Right hindlimb (tissue), 1 donor: ENCODE measurements at regions not wholly inside any gene's neighbourhood (a gene's known extent, or its start where the extent isn't known, plus 50 kb on each side); places are given as distances from the start of the nearest gene placed in this dataset.
"Not testable (repeated sequence)": the region's sequence is repeated elsewhere in the genome, so short reads cannot be mapped to it uniquely, and the experiment has no call there.

Experiments
- DNase-seq: peaks from one replicate; pipeline ENCODE4 v3.0.0-alpha.2; 2018

DNA sequence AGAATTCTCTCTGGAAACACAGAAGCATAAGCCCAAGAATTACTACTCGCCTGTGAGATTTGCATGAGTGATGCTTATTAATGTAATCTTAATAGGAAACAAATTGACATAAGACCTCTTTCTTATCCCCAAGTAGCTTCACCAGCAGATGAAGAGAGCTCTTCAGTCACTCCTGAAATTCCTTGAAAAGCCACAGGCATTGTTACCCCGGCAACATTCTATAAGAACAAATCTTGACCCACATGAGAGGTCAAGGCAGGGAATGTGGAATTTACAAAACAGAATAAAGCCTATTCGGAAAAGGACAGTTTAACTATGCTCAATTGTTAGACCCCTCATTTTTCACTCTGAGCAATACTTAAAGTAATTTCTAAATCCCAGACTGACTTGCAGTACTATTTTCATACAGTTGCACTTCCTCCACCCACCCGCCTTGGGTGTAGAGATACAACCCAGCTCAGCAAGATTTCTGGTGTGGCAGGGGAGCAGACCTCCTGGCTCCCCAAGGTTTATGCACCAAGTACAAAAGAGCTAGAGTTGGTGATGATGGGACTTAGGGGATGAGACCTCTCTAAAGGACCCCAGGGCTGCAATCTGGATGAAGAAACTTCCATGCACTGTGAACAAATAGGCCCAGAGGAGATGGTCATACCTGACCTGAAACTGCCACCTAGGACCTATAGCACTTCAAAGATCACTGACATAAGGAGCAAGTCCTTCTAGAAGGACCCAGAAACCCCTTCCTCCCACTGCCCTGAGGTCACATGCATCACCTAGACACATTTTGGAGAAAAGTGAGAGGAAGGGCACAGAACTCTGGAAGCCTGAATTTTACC is 242.1 kb downstream of the ZNF608 start:
- no peak for DNase-seq

DNA sequence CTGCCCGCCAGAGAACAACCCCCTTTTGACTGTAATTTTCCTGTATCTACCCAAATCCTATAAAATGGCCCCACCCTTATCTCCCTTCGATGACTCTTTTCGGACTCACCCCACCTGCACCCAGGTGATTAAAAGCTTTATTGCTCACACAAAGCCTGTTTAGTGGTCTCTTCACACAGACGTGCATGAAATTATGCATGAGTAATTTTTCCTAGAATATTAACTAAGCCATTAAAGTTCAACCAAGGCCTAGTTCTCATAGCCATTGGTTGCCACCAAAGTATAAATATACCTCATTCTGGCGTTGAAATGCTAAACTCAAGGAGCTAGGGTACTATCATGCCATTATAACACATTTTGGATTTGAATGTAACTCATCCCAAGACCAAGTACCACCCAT is 243.9 kb downstream of the ZNF608 start:
- no peak for DNase-seq

DNA sequence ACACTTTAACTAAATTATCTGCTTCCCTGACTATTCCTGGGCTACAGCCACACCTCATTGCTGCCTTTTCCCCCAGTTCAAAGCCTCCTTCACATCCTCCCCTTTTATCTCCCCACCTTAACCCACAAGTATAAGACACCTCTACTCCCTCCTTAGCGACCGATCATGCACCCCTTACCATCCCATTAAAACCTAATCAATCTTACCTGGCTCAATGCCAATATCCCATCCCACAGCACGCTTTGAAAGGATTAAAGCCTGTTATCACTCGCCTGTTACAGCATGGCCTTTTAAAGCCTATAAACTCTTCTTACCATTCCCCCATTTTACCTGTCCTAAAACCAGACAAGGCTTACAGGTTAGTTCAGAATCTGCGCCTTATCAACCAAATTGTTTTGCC is 246.6 kb downstream of the ZNF608 start:
- not testable (repeated sequence) for DNase-seq

DNA sequence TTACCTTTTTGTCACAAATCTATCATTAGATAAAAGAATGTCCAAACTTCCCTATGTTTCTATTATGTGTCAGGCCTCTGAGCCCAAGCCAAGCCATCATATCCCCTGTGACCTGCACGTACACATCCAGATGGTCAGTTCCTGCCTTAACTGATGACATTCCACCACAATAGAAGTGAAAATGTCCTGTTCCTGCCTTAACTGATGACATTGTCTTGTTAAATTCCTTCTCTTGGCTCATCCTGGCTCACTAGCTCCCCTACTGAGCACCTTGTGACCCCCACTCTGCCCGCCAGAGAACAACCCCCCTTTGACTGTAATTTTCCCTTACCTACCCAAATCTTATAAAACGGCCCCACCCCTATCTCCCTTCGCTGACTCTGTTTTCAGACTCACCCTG is 249.5 kb downstream of the ZNF608 start:
- DNase-seq: not testable (repeated sequence)

DNA sequence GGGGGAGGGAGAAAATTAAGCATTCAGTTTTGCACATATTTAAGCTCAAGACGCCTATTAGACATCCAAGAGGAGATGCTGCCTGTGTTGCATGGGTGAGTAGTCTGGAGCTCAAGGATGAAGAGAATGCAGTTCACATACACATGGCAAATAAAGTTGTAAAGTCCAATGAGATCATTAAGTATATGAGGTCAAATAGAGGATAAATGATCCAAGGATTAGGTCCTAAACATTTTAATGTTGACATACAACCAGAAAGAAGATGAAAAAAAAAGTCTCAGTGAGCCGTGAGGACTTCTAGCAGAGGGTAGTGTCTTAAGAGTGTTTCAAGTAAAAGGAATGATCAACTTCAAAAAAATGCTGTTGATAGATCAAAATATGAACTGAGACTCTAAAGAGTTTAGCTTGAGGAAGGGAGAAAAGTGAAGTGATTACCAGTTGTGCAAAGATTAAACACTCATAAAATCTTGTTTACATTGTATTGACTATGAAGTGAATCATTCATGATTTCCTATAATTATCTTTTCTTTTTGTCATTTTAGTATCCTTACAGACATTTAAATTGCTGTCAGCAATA is 251.8 kb downstream of the ZNF608 start:
- no peak for DNase-seq

DNA sequence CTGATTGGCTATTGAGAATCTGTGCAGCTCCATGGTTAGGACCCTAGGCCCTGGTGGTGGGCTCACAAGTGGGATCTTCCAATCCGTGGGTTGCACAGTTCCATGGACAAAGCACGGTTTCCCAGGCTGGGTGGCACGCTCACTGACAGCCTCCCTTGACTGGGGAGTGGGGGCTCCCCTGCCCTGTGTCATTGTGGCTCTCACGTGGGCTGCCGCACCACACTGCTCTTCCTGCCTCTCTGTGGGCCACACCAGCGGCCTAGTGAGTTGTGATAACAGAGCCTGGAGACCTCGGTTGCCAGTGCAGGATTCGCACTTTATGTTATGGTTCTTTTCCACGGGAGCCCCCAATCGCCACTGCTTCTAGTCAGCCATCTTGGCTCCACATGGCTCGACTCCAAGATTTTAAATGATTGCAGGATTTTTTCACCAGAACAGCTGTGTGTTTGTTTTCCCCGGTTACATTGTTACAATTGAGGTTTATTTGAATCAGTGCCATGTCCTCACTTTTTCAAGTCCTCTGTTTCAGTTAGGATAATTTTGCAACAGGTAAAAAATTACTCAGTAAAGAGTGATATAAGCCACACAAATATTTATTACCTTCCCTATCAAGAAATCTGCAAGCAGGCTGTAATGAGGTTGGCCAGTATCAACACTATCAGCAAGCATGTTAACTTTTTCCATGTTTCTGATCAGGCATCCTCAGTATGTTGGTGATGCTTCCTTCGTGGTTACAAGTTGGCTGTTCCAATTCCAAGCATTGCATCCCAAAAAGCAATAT is 253.8 kb downstream of the ZNF608 start:
- DNase-seq: no peak

DNA sequence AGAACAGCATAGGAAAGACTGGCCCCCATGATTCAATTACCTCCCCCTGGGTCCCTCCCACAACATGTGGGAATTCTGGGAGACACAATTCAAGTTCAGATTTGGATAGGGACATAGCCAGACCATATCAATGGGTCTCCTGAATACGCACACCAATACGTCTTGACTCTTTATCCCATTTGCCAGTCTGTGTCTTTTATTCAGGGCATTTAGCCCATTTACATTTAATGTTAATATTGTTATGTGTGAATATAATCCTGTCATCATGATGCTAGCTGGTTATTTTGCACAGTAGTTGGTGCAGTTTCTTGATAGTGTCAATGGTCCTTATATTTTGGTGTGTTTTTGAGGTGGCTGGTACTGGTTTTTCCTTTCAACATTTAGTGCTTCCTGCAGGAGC is 256.1 kb downstream of the ZNF608 start:
- DNase-seq: not testable (repeated sequence)

DNA sequence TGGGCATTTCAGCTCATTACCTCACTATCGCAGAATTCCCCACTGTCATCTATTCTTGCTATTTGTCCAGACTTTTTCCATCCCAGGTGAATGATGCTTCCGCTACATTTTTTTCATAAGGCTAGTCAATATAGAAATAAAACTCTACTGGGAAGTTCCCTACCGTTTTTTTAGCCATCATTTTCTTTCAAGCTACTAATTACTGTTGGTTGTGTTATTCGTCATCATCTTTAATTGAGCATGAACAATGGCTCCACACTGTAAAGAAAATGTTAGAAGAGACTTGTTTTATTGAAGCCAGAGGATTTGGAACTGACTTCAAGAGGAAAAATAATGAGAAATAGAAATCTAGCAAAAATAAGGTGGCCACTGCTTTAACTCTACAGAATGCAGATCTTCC is 265.0 kb downstream of the ZNF608 start:
- DNase-seq: no peak

DNA sequence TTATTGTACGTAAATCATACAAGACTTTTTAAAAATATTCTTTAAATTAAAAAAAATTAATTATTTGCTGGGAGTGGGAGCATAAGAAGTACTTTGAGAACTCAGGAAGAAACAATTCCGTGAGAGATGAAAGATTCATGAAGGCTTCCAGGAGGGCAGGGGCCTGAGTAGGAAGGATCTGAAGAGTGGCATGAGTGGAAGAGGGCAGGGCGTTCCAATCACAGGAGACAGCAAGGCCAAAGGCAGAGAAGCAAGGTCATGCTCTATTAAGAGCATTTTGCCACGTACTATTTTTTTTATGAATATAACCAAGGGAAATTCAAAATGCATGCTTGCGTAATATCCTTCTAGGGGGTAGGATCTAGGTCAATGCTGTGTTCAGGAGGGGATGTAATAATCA is 265.5 kb downstream of the ZNF608 start:
- DNase-seq: no peak

DNA sequence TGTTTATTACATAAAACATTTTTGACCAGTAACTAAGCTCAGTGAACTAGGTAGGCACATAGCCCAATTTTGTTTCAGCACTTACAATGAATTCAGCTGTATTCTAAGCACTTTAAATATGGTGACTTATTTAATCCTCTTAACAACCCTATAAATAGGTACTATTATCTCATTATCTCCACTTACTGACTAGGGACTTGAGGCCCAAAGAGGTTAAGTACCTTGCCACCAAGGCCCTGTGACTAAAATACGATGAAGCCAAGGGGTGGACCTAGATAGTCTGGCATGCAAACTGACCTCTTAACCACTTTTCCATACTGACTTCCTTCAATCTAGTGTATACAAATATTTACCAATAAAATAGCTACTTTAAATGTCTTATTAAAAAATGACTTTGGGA is 266.4 kb downstream of the ZNF608 start:
- no peak for DNase-seq

DNA sequence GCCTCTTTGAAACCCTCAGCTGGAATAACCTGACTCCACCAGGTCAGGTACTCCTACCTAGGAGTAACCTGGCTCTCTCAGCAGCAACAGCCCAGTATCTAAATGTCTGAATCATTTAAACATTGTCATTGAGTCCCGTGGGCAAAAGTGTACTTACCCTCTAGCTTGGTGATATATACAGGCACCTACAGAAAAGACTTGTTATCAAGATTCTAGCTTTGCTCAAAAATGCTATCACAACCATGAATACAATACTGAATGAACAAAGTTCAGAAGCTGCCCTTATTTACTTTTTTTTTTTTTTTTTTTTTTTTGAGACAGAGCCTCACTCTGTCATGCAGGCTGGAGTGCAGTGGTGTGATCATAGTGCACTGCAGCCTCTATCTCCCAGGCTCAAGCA is 268.2 kb downstream of the ZNF608 start:
- no peak for DNase-seq

DNA sequence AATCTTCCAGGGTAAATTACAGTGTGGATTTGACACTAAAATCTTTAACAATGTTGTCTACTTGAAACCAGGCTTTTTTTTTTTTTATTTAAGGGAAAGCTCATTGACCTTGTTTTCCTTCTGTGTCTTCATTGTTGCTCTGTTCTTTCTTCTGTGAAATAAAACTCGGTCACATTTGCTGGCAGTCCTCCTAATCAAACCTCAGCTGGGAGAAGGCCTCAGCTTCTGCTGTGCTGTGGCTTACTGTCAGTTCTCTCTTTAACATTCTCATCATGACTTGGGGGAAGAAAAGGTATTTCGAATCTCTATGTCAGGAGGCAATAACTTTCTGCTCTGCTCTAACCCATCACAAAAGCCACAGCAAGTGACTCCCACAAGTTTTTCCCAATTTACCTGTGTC is 268.9 kb downstream of the ZNF608 start:
- DNase-seq: no peak

DNA sequence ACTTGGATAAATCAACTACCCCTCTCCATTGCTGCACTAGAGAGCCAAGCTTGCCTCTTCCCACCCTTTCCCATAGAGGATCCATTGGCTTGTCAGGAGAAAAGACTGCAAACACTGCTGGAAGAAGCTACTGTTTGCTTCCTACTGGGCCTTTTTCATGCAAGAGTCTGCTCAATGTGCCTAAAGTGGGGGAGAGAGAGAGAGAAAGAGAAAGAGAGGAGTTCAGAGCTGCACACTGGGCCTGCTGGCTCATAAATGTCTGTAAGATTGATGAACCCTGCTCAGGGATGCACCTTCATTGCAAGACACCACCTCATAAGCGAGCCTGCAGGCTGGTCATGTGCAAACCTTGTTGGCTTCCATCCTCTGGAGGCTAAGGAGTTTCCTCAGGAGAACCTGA is 269.4 kb downstream of the ZNF608 start:
- no peak for DNase-seq

DNA sequence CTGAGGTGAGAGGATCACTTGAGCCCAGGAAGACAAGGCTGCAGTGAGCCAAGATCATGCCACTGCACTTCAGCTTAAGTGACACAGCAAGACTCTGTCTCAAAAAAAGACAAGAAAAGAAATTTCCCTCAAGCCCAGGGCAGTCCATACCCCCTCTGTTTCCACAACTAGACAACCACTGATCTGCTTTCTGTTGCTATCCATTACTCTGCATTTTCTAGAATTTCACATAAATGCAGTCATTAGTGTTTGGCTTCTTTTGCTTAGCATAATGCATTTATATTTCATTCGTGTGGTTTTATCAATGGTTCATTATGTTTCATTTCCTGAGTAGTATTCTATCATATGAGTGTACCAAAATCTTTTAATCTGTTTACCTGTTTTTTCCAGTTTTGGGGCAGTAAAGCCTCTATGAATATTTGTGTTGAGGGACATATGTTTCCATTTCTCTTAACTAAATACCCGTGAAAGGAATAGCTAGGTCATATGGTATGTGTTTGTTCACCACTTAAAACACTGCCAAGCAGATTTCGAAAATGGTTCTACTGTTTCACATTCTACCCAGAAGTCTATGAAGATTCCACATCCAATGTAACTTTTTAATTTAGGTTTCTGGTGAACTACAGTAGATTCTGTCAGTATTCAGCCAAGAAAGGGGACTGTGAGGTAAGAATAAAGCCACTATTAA is 271.8 kb downstream of the ZNF608 start:
- DNase-seq: no peak

DNA sequence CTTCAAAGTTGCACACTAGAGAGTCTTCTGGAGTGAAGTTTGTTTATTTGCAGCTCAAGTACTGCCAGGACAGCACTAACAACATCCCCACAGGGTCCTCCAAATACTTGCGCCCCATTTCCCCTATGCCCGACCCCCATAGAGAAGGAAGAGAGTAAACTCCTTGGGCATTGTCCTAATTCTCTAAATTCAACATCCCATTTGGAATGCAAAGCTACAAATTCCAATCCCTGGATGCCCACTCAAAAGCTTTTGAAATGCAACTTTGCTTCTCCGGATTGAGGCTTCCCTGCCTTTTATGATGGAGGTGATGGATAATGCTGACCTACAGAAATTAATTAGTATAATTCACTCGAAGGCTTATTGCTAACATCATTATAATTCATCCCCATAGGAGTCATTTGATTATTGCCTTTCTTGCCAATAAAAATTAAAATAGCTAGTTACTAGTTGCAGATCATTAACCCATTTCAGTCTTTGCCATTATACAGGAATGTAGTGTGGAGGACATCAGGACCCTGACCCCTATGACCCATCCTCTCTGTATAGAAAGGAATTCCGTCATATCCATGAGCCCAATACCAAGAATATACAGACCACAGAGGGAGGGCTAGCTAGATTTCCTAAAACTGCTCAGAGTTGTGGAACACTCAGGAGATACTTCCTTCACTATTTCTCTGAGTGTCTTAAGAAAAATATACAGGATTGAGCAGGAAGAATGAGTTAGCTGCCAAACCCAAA is 277.6 kb downstream of the ZNF608 start:
- DNase-seq: no peak

DNA sequence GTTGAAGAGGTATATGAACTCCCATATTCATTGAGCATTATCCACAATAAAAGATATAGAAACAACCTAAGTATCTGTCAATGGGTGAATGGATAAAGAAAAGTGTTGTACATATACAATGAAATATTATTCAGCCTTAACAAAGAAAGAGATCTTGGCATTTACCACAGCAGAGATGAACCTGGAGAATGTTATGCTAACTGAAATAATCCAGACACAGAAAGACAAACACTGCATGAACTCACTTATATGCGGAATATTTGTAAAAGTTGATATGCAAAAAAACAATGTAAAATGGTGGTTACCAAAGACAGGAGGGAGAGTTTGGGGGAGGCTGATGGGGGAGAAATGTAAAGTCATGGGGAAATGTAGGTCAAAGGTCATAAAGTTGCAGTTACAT is 278.7 kb downstream of the ZNF608 start:
- no peak for DNase-seq

DNA sequence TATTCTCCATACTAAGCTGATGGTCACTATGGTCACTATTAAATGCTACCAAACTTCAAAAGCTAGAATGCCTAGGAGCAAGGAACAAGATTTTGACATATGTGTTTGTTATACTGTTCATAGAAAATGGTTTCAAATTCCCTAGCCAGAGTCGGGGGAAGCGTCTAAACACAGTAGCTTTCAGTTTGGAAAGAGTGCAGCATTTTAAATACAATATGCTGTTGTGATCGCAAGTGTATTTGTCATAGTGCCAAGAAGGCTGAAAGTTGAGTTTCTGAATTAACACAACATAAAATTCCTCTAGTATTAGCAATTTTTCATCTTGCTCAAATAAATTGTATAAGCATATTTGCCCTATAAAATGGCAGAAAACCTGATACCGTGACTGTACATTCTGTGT is 280.4 kb downstream of the ZNF608 start:
- no peak for DNase-seq

DNA sequence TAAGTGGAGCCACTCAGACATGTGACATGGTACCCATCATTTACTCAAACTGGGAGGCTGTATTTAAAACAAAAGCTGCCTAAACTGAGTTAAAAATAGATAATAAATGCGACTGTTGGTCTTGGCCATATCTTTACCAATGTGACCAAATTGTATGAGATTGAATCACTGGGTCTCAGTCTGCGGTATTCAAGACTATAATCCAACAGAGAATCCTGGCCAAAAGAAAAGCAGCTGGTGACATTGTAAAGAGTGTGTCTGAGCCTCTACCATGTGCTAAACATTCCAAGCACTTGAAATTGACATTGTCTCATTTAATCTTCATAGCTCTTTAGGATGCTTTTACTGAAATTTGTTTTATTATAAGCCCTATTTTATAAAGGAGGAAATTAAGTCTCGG is 282.6 kb downstream of the ZNF608 start:
- DNase-seq: no peak

DNA sequence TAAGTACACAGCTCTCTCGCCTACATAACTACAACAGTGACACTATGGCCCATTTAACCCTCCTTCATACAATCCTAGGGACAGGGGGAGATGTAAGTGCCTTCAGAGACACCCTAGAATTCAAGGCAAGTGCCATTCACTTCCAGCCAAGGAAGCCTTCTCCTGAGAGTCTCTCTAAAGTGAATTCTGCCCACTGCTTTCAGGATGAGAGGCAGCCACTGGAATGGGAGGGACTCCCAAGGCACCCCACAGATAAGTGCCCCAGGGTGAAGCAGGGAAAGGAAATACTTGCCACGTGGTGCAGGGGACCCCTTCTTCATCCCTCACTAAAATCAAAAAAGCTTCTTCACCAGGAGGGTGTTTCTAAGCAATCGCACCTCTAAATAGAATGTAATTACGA is 283.7 kb downstream of the ZNF608 start:
- no peak for DNase-seq

DNA sequence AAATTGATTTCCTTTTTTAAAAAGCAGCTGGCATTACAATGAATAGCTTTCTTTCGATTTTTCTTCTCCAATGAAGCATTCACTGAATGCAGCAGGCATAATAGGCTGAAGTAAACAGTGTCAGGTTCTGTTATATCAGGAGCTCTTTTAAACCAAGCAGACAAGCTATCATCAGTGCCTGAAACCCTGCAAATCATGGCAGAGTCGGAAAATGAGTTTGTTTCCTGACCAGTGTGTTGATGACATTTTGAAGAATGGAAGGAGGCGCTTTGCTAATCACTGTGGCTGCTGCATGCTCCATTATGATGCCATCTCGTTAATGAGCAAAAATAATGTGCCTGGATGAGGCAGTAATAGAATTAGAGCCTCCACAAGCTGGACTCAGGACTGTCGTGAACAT is 284.5 kb downstream of the ZNF608 start:
- no peak for DNase-seq

DNA sequence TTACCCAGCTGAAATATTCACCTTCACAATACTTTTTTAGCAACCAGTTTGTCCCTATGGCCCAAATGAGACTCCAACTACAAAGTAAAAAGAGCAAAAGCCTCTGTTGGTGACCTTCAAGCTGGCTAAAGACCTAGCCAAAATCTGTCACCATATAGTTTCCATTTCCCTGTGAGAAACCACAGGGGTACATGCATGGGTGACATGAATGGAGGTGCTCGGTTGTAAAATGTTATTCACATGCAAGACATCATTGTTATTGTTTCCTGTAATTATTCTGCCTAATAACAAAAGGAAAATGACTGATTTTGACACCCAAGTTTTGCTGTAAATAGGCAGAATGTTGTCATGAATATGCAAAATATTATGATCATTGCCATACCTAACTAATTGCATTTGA is 285.3 kb downstream of the ZNF608 start:
- no peak for DNase-seq

DNA sequence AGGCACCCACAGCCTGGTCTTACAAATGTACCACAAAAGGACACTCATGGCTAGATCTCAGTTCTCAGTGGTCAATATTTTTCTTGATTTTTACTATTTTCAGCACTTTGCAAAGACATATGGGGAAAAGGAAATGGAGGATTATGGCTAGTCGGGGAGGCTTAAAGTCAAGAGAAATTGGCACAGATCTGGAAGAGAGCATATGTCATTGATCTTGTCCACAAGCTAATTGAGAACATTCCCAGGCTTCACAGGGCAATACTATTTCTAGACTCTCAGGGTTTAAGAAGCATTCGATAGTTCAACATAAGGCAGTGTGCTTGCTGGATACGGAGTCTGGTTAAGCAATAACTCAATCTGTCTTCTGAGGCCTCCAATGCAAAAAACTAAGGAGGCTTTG is 285.8 kb downstream of the ZNF608 start:
- DNase-seq: no peak

DNA sequence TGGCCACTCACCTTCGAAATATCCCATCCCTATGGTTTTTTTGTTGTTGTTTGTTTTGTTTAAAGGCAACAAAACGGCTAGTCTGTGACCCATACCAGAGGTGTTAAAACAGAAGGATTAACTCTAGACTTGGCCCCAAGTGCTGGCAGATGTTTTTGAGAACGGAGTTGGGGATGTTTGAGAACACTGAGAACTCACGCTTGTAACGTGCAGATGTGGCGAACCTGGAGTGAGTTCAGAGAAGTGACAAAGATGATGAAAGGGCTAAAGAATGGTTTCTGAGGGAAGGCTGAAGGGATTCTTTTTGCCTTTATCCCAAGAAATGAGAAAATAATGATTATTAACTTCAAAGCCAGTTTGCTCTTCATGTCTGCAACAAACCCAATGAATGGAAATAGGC is 286.5 kb downstream of the ZNF608 start:
- peak; percentile 51 for DNase-seq
